Suprapubic skin (tissue), 4 donors: ENCODE measurements at regions not wholly inside any gene's neighbourhood (a gene's known extent, or its start where the extent isn't known, plus 50 kb on each side); places are given as distances from the start of the nearest gene placed in this dataset.

Experiments used
- POLR2A ChIP-seq, 2 donors: fragments of 450-650 bp; IDR thresholded peaks; one replicate each; pipeline ENCODE4 v1.6.1; 2017; ENCODE audit warnings: antibody characterized with exemption in 2 of 2, mild to moderate bottlenecking in 2 of 2, moderate library complexity in 2 of 2
- POLR2AphosphoS5 ChIP-seq, 3 donors: sonication (generic); formaldehyde crosslinking; IDR thresholded peaks; one replicate each; pipeline ENCODE4 v1.6.1; 2017; ENCODE audit warnings: antibody characterized with exemption in 3 of 3
- TF ChIP-seq, protein P1 (sequence below), 2 donors: fragments of 200-600 bp in 1 of 2; fragments of 450-650 bp in 1 of 2; sonication (generic) in 1 of 2; IDR thresholded peaks; one replicate each; pipeline ENCODE4 v1.5.1; 2016 to 2019; ENCODE audit warnings: antibody characterized with exemption in 2 of 2, mild to moderate bottlenecking in 1 of 2, moderate library complexity in 1 of 2

DNA sequence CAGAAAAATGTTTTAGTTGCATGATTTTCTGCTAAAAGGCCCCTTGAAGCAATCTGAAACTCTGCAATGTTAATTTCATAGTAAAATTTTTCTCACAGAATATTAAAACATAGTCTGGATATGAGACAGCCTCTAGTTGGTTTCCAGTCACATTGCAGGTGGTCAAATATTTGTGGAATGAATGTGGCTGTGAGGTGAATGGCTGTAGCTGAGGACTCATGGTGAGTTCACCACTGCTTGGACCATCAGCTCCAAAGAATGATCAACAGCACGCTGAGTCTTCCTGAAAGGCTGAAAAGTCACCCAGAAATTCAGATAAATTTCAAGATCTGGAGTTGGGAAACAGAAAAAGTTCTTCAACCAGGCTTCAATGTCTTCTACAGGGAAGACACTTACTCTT lies 79.8 kb downstream of the MAT2B start:
- TF ChIP-seq, protein P1, sequence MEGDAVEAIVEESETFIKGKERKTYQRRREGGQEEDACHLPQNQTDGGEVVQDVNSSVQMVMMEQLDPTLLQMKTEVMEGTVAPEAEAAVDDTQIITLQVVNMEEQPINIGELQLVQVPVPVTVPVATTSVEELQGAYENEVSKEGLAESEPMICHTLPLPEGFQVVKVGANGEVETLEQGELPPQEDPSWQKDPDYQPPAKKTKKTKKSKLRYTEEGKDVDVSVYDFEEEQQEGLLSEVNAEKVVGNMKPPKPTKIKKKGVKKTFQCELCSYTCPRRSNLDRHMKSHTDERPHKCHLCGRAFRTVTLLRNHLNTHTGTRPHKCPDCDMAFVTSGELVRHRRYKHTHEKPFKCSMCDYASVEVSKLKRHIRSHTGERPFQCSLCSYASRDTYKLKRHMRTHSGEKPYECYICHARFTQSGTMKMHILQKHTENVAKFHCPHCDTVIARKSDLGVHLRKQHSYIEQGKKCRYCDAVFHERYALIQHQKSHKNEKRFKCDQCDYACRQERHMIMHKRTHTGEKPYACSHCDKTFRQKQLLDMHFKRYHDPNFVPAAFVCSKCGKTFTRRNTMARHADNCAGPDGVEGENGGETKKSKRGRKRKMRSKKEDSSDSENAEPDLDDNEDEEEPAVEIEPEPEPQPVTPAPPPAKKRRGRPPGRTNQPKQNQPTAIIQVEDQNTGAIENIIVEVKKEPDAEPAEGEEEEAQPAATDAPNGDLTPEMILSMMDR (IDR thresholded peaks at IDR 0.05): no peak
- TF ChIP-seq POLR2AphosphoS5 (IDR thresholded peaks at IDR 0.05) (no peak), POLR2A (IDR thresholded peaks at IDR 0.05) (no peak)
